ENCODE measurements at regions not wholly inside any gene's neighbourhood (a gene's known extent, or its start where the extent isn't known, plus 50 kb on each side); places are given as distances from the start of the nearest gene placed in this dataset.

DNA sequence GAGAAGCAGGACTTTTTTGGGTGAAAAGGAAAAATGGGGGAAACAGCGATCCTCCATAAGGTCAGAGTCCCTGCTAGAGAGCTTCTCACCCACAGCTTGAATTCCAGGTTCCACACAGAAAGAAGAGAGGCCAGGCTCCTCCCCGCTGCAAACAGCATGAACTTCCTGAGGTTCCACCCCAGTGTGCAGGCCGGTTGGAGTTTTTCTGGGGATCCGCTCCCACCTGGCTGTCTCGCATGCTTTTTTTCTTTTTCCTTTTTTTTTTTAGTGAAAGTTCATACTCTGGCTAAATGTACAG is 595.1 kb upstream of the ZP4 start:
- Mint-ChIP-seq H3K27ac (no peak overlapping the region), H3K9me3 (peaks cover 10% of the 10 kb centered on the region), H3K4me3 (no peak overlapping the region), H3K36me3 (no peaks in the 10 kb centered on the region), H3K27me3 (no peaks in the 10 kb centered on the region), H3K4me1 (ENCODE audit: low read depth) (no peaks in the 10 kb centered on the region)
- intact Hi-C loops (cut with micrococcal nuclease), result no loop called here
- ChIA-PET CTCF (no interaction called here), POLR2A (no interaction called here)
- DNase-seq, result no peak

GRCh38 chr1:238485057-238485911 is 594.6 kb upstream of the ZP4 start:
- Mint-ChIP-seq H3K4me3 (no peak overlapping the region), H3K9me3 (peaks cover 9% of the 10 kb centered on the region), H3K27me3 (no peaks in the 10 kb centered on the region)

DNA sequence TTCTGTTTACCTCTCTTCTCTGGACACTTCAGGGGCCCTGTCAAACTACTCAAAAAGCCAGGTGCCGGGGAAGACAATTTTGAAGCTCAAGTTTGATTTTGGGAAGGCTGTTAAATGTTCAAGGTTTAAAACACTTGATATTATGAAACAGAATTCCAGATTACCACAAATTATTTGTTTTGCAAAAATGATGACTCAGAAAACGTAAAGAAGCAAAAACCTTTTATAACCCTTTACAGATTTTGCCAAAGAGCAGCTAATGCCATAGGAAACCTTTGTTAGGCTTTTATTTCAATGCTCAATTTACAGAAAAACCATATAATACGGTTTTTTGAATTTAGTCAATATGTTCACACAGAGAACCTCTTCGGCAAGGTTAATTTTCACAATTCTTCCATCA is 593.4 kb upstream of the ZP4 start:
- no peaks in the 10 kb centered on the region for H3K4me1 Mint-ChIP-seq (ENCODE audit: low read depth)

More at GRCh38 chr1:238485057-238485911, 594.6 kb upstream of the ZP4 start:
- no peak for DNase-seq
- Mint-ChIP-seq H3K36me3 (no peaks in the 10 kb centered on the region), H3K4me1 (ENCODE audit: low read depth) (no peaks in the 10 kb centered on the region), H3K27ac (no peak overlapping the region)
- intact Hi-C loops (cut with micrococcal nuclease), result no loop called here
- POLR2A ChIA-PET, result no interaction called here
- CTCF ChIA-PET, result no interaction called here

GRCh38 chr1:238476841-238477240 is 586.1 kb upstream of the ZP4 start:
- intact Hi-C loops (cut with micrococcal nuclease), result no loop called here
- Mint-ChIP-seq H3K4me1 (ENCODE audit: low read depth) (no peaks in the 10 kb centered on the region), H3K27ac (no peak overlapping the region), H3K27me3 (no peaks in the 10 kb centered on the region), H3K36me3 (no peaks in the 10 kb centered on the region), H3K9me3 (no peaks in the 10 kb centered on the region), H3K4me3 (no peak overlapping the region)
- POLR2A ChIA-PET, result no interaction called here
- CTCF ChIA-PET, result no interaction called here
- no peak for DNase-seq

More for the DNA sequence above, 593.4 kb upstream of the ZP4 start:
- ChIA-PET CTCF (no interaction called here), POLR2A (no interaction called here)
- no peaks in the 10 kb centered on the region for H3K27me3 Mint-ChIP-seq
- intact Hi-C loops (cut with micrococcal nuclease), result no loop called here
- H3K4me3 Mint-ChIP-seq, result no peak overlapping the region
- H3K9me3 Mint-ChIP-seq, result peaks cover 7% of the 10 kb centered on the region
- DNase-seq, result no peak
- H3K27ac Mint-ChIP-seq, result no peak overlapping the region
- no peaks in the 10 kb centered on the region for H3K36me3 Mint-ChIP-seq

- DNase-seq, result no peak
- CTCF ChIA-PET, result no interaction called here
- no peaks in the 10 kb centered on the region for H3K4me1 Mint-ChIP-seq (ENCODE audit: low read depth)
- H3K27ac Mint-ChIP-seq, result no peak overlapping the region
- H3K9me3 Mint-ChIP-seq, result peaks cover 4% of the 10 kb centered on the region
- intact Hi-C loops (cut with micrococcal nuclease), result no loop called here
- no peaks in the 10 kb centered on the region for H3K36me3 Mint-ChIP-seq
- POLR2A ChIA-PET, result no interaction called here
- H3K27me3 Mint-ChIP-seq, result no peaks in the 10 kb centered on the region
- no peak overlapping the region for H3K4me3 Mint-ChIP-seq
Observed at GRCh38 chr1:238475712-238476111, 585.0 kb upstream of the ZP4 start.

DNA sequence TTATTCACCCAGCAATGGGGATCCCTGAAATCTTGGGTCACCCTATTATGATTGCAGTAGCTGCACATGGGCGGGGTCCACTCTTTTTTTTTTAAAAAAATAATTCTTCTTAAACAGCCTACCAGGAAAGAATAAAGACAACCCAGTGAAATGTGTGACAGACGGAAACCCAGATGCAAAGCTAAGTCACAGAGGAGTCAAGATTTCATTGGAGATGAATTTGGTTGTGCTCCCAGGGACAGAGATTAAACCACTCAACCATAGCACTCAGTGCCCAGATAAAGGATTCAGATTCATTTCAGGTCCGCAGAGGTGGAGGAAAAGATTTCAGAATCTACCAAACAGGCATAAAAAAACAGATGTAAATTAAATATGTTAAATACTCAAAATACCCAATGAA is 583.5 kb upstream of the ZP4 start:
- peaks cover 8% of the 10 kb centered on the region for H3K9me3 Mint-ChIP-seq
- DNase-seq, result no peak
- no peak overlapping the region for H3K4me3 Mint-ChIP-seq
- no peak overlapping the region for H3K27ac Mint-ChIP-seq
- H3K4me1 Mint-ChIP-seq (ENCODE audit: low read depth), result no peaks in the 10 kb centered on the region
- H3K27me3 Mint-ChIP-seq, result no peaks in the 10 kb centered on the region
- intact Hi-C loops (cut with micrococcal nuclease), result no loop called here
- no peaks in the 10 kb centered on the region for H3K36me3 Mint-ChIP-seq
- POLR2A ChIA-PET, result interaction anchor here (0.6 kb wide), 1 partner anchor 865 kb away, joined by 4 read pairs; no protein-coding TSS in a partner anchor
- CTCF ChIA-PET, result no interaction called here

DNA sequence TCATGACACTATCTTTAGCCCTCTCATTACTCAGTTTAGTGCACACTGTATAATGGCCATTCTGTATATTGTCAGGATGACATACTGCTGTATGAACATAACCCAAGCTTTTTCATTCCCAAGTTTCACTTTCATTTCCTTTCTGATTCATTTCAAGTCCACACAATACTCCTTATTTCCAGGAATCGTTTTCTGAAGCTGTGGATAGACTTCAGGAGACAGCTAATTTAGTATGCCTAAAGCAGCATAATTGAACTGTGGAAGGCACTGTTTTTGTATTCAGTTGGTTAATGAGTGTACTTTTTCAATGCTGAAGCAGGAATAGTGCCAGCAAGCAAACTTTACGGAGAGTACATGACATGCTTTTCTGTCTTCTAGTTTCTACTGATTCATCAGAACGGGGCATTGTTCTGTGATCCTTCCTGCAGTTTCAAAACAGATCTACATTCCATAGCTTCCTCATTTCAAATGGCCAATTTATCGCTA is 578.5 kb upstream of the ZP4 start:
- ChIA-PET POLR2A (no interaction called here), CTCF (no interaction called here)
- no peak for DNase-seq
- H3K4me3 Mint-ChIP-seq, result no peak overlapping the region
- no peaks in the 10 kb centered on the region for H3K4me1 Mint-ChIP-seq (ENCODE audit: low read depth)
- H3K27ac Mint-ChIP-seq, result no peak overlapping the region
- H3K36me3 Mint-ChIP-seq, result no peaks in the 10 kb centered on the region
- intact Hi-C loops (cut with micrococcal nuclease), result no loop called here
- H3K27me3 Mint-ChIP-seq, result no peaks in the 10 kb centered on the region
- peaks cover 18% of the 10 kb centered on the region for H3K9me3 Mint-ChIP-seq

- no peaks in the 10 kb centered on the region for H3K27me3 Mint-ChIP-seq
- no peak for DNase-seq
- ChIA-PET POLR2A (no interaction called here), CTCF (no interaction called here)
- no peaks in the 10 kb centered on the region for H3K4me1 Mint-ChIP-seq (ENCODE audit: low read depth)
- H3K9me3 Mint-ChIP-seq, result peaks cover 22% of the 10 kb centered on the region
- no peak overlapping the region for H3K4me3 Mint-ChIP-seq
- intact Hi-C loops (cut with micrococcal nuclease), result no loop called here
- no peaks in the 10 kb centered on the region for H3K36me3 Mint-ChIP-seq
- H3K27ac Mint-ChIP-seq, result no peak overlapping the region
Observed at GRCh38 chr1:238468068-238468467, 577.3 kb upstream of the ZP4 start.

DNA sequence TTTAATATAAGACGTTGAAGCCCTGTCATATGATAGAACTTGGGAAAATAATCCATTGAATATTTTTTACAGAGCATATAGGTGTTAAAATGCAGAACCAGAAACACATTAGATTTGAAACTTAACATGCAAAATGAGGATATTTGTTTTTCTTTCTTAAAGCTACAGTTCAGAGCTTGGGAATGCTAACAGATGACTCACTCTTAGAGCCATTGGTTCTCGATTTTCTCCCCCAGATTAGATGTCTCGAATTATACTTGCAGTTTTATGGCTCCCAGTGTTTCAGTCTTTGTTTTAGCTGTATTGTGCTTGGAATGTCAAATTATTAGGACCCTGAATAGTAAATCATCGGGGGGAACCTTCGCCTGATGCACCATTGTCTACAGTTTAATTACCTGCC is 575.7 kb upstream of the ZP4 start:
- CTCF ChIA-PET, result no interaction called here
- no peak for DNase-seq
- Mint-ChIP-seq H3K27me3 (no peaks in the 10 kb centered on the region), H3K4me3 (no peak overlapping the region), H3K36me3 (no peaks in the 10 kb centered on the region), H3K9me3 (peaks cover 27% of the 10 kb centered on the region), H3K4me1 (ENCODE audit: low read depth) (no peaks in the 10 kb centered on the region), H3K27ac (no peak overlapping the region)
- intact Hi-C loops (cut with micrococcal nuclease), result no loop called here
- POLR2A ChIA-PET, result no interaction called here

GRCh38 chr1:238465449-238465848 is 574.7 kb upstream of the ZP4 start:
- DNase-seq, result no peak
- no peaks in the 10 kb centered on the region for H3K4me1 Mint-ChIP-seq (ENCODE audit: low read depth)
- no peak overlapping the region for H3K4me3 Mint-ChIP-seq
- no peak overlapping the region for H3K27ac Mint-ChIP-seq
- H3K36me3 Mint-ChIP-seq, result no peaks in the 10 kb centered on the region
- intact Hi-C loops (cut with micrococcal nuclease), result no loop called here
- ChIA-PET CTCF (no interaction called here), POLR2A (no interaction called here)
- H3K9me3 Mint-ChIP-seq, result peaks cover 21% of the 10 kb centered on the region
- H3K27me3 Mint-ChIP-seq, result no peaks in the 10 kb centered on the region

GRCh38 chr1:238458899-238459298 is 568.2 kb upstream of the ZP4 start:
- CTCF ChIA-PET, result no interaction called here

GRCh38 chr1:238457610-238458009 is 566.9 kb upstream of the ZP4 start:
- no peaks in the 10 kb centered on the region for H3K4me1 Mint-ChIP-seq (ENCODE audit: low read depth)
- CTCF ChIA-PET, result no interaction called here
- H3K27me3 Mint-ChIP-seq, result no peaks in the 10 kb centered on the region
- DNase-seq, result no peak
- no peaks in the 10 kb centered on the region for H3K36me3 Mint-ChIP-seq
- POLR2A ChIA-PET, result no interaction called here
- no peak overlapping the region for H3K4me3 Mint-ChIP-seq
- H3K27ac Mint-ChIP-seq, result no peak overlapping the region
- peaks cover 4% of the 10 kb centered on the region for H3K9me3 Mint-ChIP-seq
- intact Hi-C loops (cut with micrococcal nuclease), result no loop called here

More at GRCh38 chr1:238458899-238459298, 568.2 kb upstream of the ZP4 start:
- DNase-seq, result no peak
- Mint-ChIP-seq H3K36me3 (no peaks in the 10 kb centered on the region), H3K9me3 (peaks cover 9% of the 10 kb centered on the region), H3K27me3 (no peaks in the 10 kb centered on the region), H3K4me1 (ENCODE audit: low read depth) (no peaks in the 10 kb centered on the region), H3K27ac (no peak overlapping the region), H3K4me3 (no peak overlapping the region)
- POLR2A ChIA-PET, result no interaction called here
- intact Hi-C loops (cut with micrococcal nuclease), result no loop called here

- Mint-ChIP-seq H3K27me3 (no peaks in the 10 kb centered on the region), H3K4me3 (no peak overlapping the region), H3K4me1 (ENCODE audit: low read depth) (no peaks in the 10 kb centered on the region), H3K9me3 (no peaks in the 10 kb centered on the region), H3K27ac (no peak overlapping the region), H3K36me3 (no peaks in the 10 kb centered on the region)
- ChIA-PET CTCF (no interaction called here), POLR2A (no interaction called here)
- intact Hi-C loops (cut with micrococcal nuclease), result no loop called here
- no peak for DNase-seq
Observed at GRCh38 chr1:238451781-238452310, 561.1 kb upstream of the ZP4 start.
